SJCRH30 (cell line): ENCODE measurements at regions not wholly inside any gene's neighbourhood (a gene's known extent, or its start where the extent isn't known, plus 50 kb on each side); places are given as distances from the start of the nearest gene placed in this dataset.

Source experiments
- DNase-seq, 2 experiments: peaks; one replicate each; pipeline ENCODE4 v3.0.0-alpha.2; 2015 to 2020
- H3K27ac ChIP-seq: fragments of 250-450 bp; sonication (Bioruptor Pico); 2 replicates; pipeline ENCODE4 v1.5.1; 2020; ENCODE audit warnings: mild to moderate bottlenecking, moderate library complexity
- H3K27me3 ChIP-seq: fragments of 250-450 bp; sonication (Bioruptor Pico); 2 replicates; pipeline ENCODE4 v1.5.1; 2020; ENCODE audit warnings: mild to moderate bottlenecking, moderate library complexity
- H3K36me3 ChIP-seq: fragments of 250-450 bp; sonication (Bioruptor Pico); 2 replicates; pipeline ENCODE4 v1.5.1; 2020; ENCODE audit warnings: mild to moderate bottlenecking, moderate library complexity
- H3K4me1 ChIP-seq: fragments of 250-450 bp; sonication (Bioruptor Pico); 2 replicates; pipeline ENCODE4 v1.5.1; 2020; ENCODE audit warnings: mild to moderate bottlenecking, moderate library complexity
- H3K4me3 ChIP-seq: fragments of 250-450 bp; sonication (Bioruptor Pico); 2 replicates; pipeline ENCODE4 v1.5.1; 2020; ENCODE audit warnings: mild to moderate bottlenecking, moderate library complexity
- H3K9me3 ChIP-seq: fragments of 250-450 bp; sonication (Bioruptor Pico); replicated peaks from 2 replicates; pipeline ENCODE4 v1.5.1; 2020; ENCODE audit warnings: mild to moderate bottlenecking, moderate library complexity

DNA sequence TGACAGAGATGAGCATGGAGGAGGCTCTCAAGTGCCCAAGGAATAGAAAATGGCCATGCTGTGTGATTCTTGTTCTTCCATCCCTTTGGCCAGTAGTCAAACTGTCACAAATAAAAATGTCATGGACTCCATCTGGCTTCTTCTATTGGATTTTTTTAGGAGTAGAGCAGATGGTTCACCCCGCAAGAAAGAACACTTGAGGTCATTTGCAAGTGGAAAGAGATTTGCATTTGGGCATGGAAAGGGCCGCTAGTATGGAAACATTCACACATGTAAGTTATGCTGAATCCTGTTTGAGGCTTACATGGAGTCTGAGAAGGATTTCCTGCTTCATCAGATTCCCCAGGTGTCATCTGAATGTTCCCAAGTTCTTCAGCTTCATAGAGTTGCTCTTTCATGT lies 53.1 kb upstream of the CFAP161 start:
- no peaks in the 10 kb centered on the region; the same call in 1 of the 2 replicates for H3K9me3 ChIP-seq
- H3K36me3 ChIP-seq = no peaks in the 10 kb centered on the region
- no peak overlapping the region for H3K4me3 ChIP-seq
- H3K4me1 ChIP-seq = no peaks in the 10 kb centered on the region
- DNase-seq = no peak
- no peak overlapping the region for H3K27ac ChIP-seq
- H3K27me3 ChIP-seq = no peaks in the 10 kb centered on the region

DNA sequence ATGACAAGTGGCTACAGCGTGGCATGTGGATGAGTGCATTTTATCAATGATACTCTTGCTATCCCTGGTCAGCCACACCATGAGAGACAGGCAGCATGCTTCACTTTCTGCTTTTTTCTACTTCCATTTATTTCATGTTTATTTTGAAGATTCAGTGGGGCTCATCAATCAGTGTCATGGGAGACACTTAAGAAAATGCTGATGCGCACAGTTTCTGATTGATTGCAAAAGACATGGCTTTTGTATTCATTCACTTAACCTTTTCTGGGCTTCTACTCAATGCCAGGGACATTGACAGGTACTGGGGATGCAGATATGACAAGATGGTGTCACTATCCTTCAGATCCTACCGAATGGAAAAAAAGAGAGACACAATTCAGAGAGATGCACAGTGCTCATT lies 50.9 kb upstream of the CFAP161 start:
- Histone ChIP-seq H3K4me3 (no peak overlapping the region), H3K36me3 (no peaks in the 10 kb centered on the region), H3K9me3 (no peaks in the 10 kb centered on the region; the same call in 1 of the 2 replicates), H3K4me1 (no peaks in the 10 kb centered on the region), H3K27ac (no peak overlapping the region), H3K27me3 (no peaks in the 10 kb centered on the region)
- DNase-seq = no peak
